ENCODE measurements at regions not wholly inside any gene's neighbourhood (a gene's known extent, or its start where the extent isn't known, plus 50 kb on each side); places are given as distances from the start of the nearest gene placed in this dataset.
"Not testable (repeated sequence)": the region's sequence is repeated elsewhere in the genome, so short reads cannot be mapped to it uniquely, and the experiment has no call there.

GRCh38 chr6:49327571-49327970, 135.5 kb downstream of the MMUT start:
- Histone ChIP-seq H3K4me1 (ENCODE audit: insufficient read depth, low read length) (peaks cover 5% of the 10 kb centered on the region), H3K27ac (ENCODE audit: low read depth, low read length) (no peak overlapping the region), H3K9me3 (ENCODE audit: insufficient read depth, low read depth, low read length) (no peaks in the 10 kb centered on the region), H3K27me3 (ENCODE audit: insufficient read depth, low read length) (no peaks in the 10 kb centered on the region), H3K4me3 (ENCODE audit: low read length) (no peak overlapping the region), H3K9ac (ENCODE audit: low read depth, low read length) (no peak overlapping the region), H3K36me3 (ENCODE audit: insufficient read depth, low read length) (no peaks in the 10 kb centered on the region)
- WGBS: 96% methylated on average over 2 of the region's 2 CpGs

- WGBS: no CpG with 5 or more reads among the region's 1 CpG
These were observed 136.0 kb downstream of the MMUT start for GRCh38 chr6:49327005-49327404.

GRCh38 chr6:49326347-49326746, 136.7 kb downstream of the MMUT start:
- 37% methylated on average over 2 of the region's 2 CpGs for WGBS
- Histone ChIP-seq H3K27ac (ENCODE audit: low read depth, low read length) (no peak overlapping the region), H3K27me3 (ENCODE audit: insufficient read depth, low read length) (no peaks in the 10 kb centered on the region)

More at GRCh38 chr6:49327005-49327404, 136.0 kb downstream of the MMUT start:
- no peaks in the 10 kb centered on the region for H3K9me3 ChIP-seq (ENCODE audit: insufficient read depth, low read depth, low read length)
- H3K4me3 ChIP-seq (ENCODE audit: low read length): no peak overlapping the region
- H3K27ac ChIP-seq (ENCODE audit: low read depth, low read length): no peak overlapping the region
- no peaks in the 10 kb centered on the region for H3K27me3 ChIP-seq (ENCODE audit: insufficient read depth, low read length)
- no peak overlapping the region for H3K9ac ChIP-seq (ENCODE audit: low read depth, low read length)
- H3K4me1 ChIP-seq (ENCODE audit: insufficient read depth, low read length): no peaks in the 10 kb centered on the region
- no peaks in the 10 kb centered on the region for H3K36me3 ChIP-seq (ENCODE audit: insufficient read depth, low read length)

GRCh38 chr6:49325891-49326290, 137.2 kb downstream of the MMUT start:
- Histone ChIP-seq H3K27ac (ENCODE audit: low read depth, low read length) (no peak overlapping the region), H3K4me1 (ENCODE audit: insufficient read depth, low read length) (no peaks in the 10 kb centered on the region), H3K27me3 (ENCODE audit: insufficient read depth, low read length) (no peaks in the 10 kb centered on the region), H3K9me3 (ENCODE audit: insufficient read depth, low read depth, low read length) (no peaks in the 10 kb centered on the region), H3K9ac (ENCODE audit: low read depth, low read length) (no peak overlapping the region), H3K36me3 (ENCODE audit: insufficient read depth, low read length) (no peaks in the 10 kb centered on the region), H3K4me3 (ENCODE audit: low read length) (no peak overlapping the region)
- WGBS: 91% methylated on average over 1 of the region's 1 CpG

More at GRCh38 chr6:49326347-49326746, 136.7 kb downstream of the MMUT start:
- Histone ChIP-seq H3K4me1 (ENCODE audit: insufficient read depth, low read length) (no peaks in the 10 kb centered on the region), H3K36me3 (ENCODE audit: insufficient read depth, low read length) (no peaks in the 10 kb centered on the region), H3K9me3 (ENCODE audit: insufficient read depth, low read depth, low read length) (no peaks in the 10 kb centered on the region), H3K9ac (ENCODE audit: low read depth, low read length) (no peak overlapping the region), H3K4me3 (ENCODE audit: low read length) (no peak overlapping the region)

- H3K27me3 ChIP-seq (ENCODE audit: insufficient read depth, low read length): no peaks in the 10 kb centered on the region
These were observed 140.2 kb downstream of the MMUT start for GRCh38 chr6:49322861-49323260.

GRCh38 chr6:49321561-49322072, 141.4 kb downstream of the MMUT start:
- Histone ChIP-seq H3K27me3 (ENCODE audit: insufficient read depth, low read length) (no peaks in the 10 kb centered on the region), H3K36me3 (ENCODE audit: insufficient read depth, low read length) (no peaks in the 10 kb centered on the region), H3K9ac (ENCODE audit: low read depth, low read length) (no peak overlapping the region), H3K27ac (ENCODE audit: low read depth, low read length) (no peak overlapping the region), H3K4me3 (ENCODE audit: low read length) (no peak overlapping the region), H3K4me1 (ENCODE audit: insufficient read depth, low read length) (no peaks in the 10 kb centered on the region), H3K9me3 (ENCODE audit: insufficient read depth, low read depth, low read length) (no peaks in the 10 kb centered on the region)
- WGBS: 95% methylated on average over 1 of the region's 2 CpGs

More at GRCh38 chr6:49322861-49323260, 140.2 kb downstream of the MMUT start:
- no peak overlapping the region for H3K4me3 ChIP-seq (ENCODE audit: low read length)
- WGBS: 96% methylated on average over 1 of the region's 1 CpG
- no peaks in the 10 kb centered on the region for H3K36me3 ChIP-seq (ENCODE audit: insufficient read depth, low read length)
- no peaks in the 10 kb centered on the region for H3K9me3 ChIP-seq (ENCODE audit: insufficient read depth, low read depth, low read length)
- H3K4me1 ChIP-seq (ENCODE audit: insufficient read depth, low read length): no peaks in the 10 kb centered on the region
- no peak overlapping the region for H3K9ac ChIP-seq (ENCODE audit: low read depth, low read length)
- no peak overlapping the region for H3K27ac ChIP-seq (ENCODE audit: low read depth, low read length)

GRCh38 chr6:49305010-49305409, 158.0 kb downstream of the MMUT start:
- H3K27me3 ChIP-seq (ENCODE audit: insufficient read depth, low read length): no peaks in the 10 kb centered on the region
- no peaks in the 10 kb centered on the region for H3K4me1 ChIP-seq (ENCODE audit: insufficient read depth, low read length)
- H3K27ac ChIP-seq (ENCODE audit: low read depth, low read length): no peak overlapping the region
- no CpG with 5 or more reads among the region's 1 CpG for WGBS
- H3K9me3 ChIP-seq (ENCODE audit: insufficient read depth, low read depth, low read length): no peaks in the 10 kb centered on the region
- no peaks in the 10 kb centered on the region for H3K36me3 ChIP-seq (ENCODE audit: insufficient read depth, low read length)
- no peak overlapping the region for H3K9ac ChIP-seq (ENCODE audit: low read depth, low read length)
- no peak overlapping the region for H3K4me3 ChIP-seq (ENCODE audit: low read length)

- WGBS: no CpG with 5 or more reads among the region's 1 CpG
These were observed 158.7 kb downstream of the MMUT start for GRCh38 chr6:49304393-49304792.

GRCh38 chr6:49300911-49301310, 162.1 kb downstream of the MMUT start:
- Histone ChIP-seq H3K9me3 (ENCODE audit: insufficient read depth, low read depth, low read length) (no peaks in the 10 kb centered on the region), H3K4me3 (ENCODE audit: low read length) (no peak overlapping the region), H3K27me3 (ENCODE audit: insufficient read depth, low read length) (no peaks in the 10 kb centered on the region), H3K9ac (ENCODE audit: low read depth, low read length) (no peak overlapping the region), H3K36me3 (ENCODE audit: insufficient read depth, low read length) (no peaks in the 10 kb centered on the region), H3K27ac (ENCODE audit: low read depth, low read length) (no peak overlapping the region), H3K4me1 (ENCODE audit: insufficient read depth, low read length) (no peaks in the 10 kb centered on the region)

More at GRCh38 chr6:49304393-49304792, 158.7 kb downstream of the MMUT start:
- H3K9me3 ChIP-seq (ENCODE audit: insufficient read depth, low read depth, low read length); H3K4me1 ChIP-seq (ENCODE audit: insufficient read depth, low read length); H3K36me3 ChIP-seq (ENCODE audit: insufficient read depth, low read length); H3K9ac ChIP-seq (ENCODE audit: low read depth, low read length); H3K27ac ChIP-seq (ENCODE audit: low read depth, low read length); H3K4me3 ChIP-seq (ENCODE audit: low read length); H3K27me3 ChIP-seq (ENCODE audit: insufficient read depth, low read length): not testable (repeated sequence)

GRCh38 chr6:49300443-49300842, 162.6 kb downstream of the MMUT start:
- Histone ChIP-seq H3K4me3 (ENCODE audit: low read length) (no peak overlapping the region), H3K9me3 (ENCODE audit: insufficient read depth, low read depth, low read length) (no peaks in the 10 kb centered on the region), H3K27ac (ENCODE audit: low read depth, low read length) (no peak overlapping the region), H3K36me3 (ENCODE audit: insufficient read depth, low read length) (no peaks in the 10 kb centered on the region), H3K4me1 (ENCODE audit: insufficient read depth, low read length) (no peaks in the 10 kb centered on the region), H3K9ac (ENCODE audit: low read depth, low read length) (no peak overlapping the region), H3K27me3 (ENCODE audit: insufficient read depth, low read length) (no peaks in the 10 kb centered on the region)
- WGBS: 100% methylated on average over 1 of the region's 1 CpG

- H3K36me3 ChIP-seq (ENCODE audit: insufficient read depth, low read length): no peaks in the 10 kb centered on the region
- H3K27ac ChIP-seq (ENCODE audit: low read depth, low read length): no peak overlapping the region
- no peaks in the 10 kb centered on the region for H3K9me3 ChIP-seq (ENCODE audit: insufficient read depth, low read depth, low read length)
- no peak overlapping the region for H3K4me3 ChIP-seq (ENCODE audit: low read length)
- H3K27me3 ChIP-seq (ENCODE audit: insufficient read depth, low read length): no peaks in the 10 kb centered on the region
- H3K9ac ChIP-seq (ENCODE audit: low read depth, low read length): no peak overlapping the region
- no peaks in the 10 kb centered on the region for H3K4me1 ChIP-seq (ENCODE audit: insufficient read depth, low read length)
These were observed 163.8 kb downstream of the MMUT start for GRCh38 chr6:49299279-49299678.

- Histone ChIP-seq H3K27ac (ENCODE audit: low read depth, low read length) (no peak overlapping the region), H3K27me3 (ENCODE audit: insufficient read depth, low read length) (no peaks in the 10 kb centered on the region), H3K4me1 (ENCODE audit: insufficient read depth, low read length) (no peaks in the 10 kb centered on the region), H3K36me3 (ENCODE audit: insufficient read depth, low read length) (no peaks in the 10 kb centered on the region), H3K9ac (ENCODE audit: low read depth, low read length) (no peak overlapping the region), H3K9me3 (ENCODE audit: insufficient read depth, low read depth, low read length) (no peaks in the 10 kb centered on the region), H3K4me3 (ENCODE audit: low read length) (no peak overlapping the region)
- WGBS: 90% methylated on average over 1 of the region's 1 CpG
These were observed 178.9 kb downstream of the MMUT start for GRCh38 chr6:49284180-49284579.

Data from HUES64 (cell line).